ENCODE measurements at regions not wholly inside any gene's neighbourhood (a gene's known extent, or its start where the extent isn't known, plus 50 kb on each side); places are given as distances from the start of the nearest gene placed in this dataset.

- TF ChIP-seq HOXA5 (CRISPR knock-in tag; IDR thresholded peaks at IDR 0.05) (no peak), GTF2F1 (IDR thresholded peaks at IDR 0.05; ENCODE audit: low read length) (no peak), TBL1XR1 (IDR thresholded peaks at IDR 0.05; ENCODE audit: borderline replicate concordance, low read length, partially characterized antibody) (no peak), FOXM1 (CRISPR knock-in tag; IDR thresholded peaks at IDR 0.05) (no peak), ZBTB7A (CRISPR knock-in tag; IDR thresholded peaks at IDR 0.05) (no peak), CENPT (CRISPR knock-in tag; IDR thresholded peaks at IDR 0.05; ENCODE audit: low read depth) (no peak), NR2F2 (IDR thresholded peaks at IDR 0.05; ENCODE audit: borderline replicate concordance, low read depth) (peak; percentile 53; the same call in 1 of the 2 replicates), CCDC6 (CRISPR knock-in tag; IDR thresholded peaks at IDR 0.05) (no peak), ZNF205 (CRISPR knock-in tag; IDR thresholded peaks at IDR 0.05) (0 out of 2 replicates have a peak, but pooled peaks have one; percentile 20), TBX3 (IDR thresholded peaks at IDR 0.05; ENCODE audit: borderline replicate concordance) (peak; percentile 90), HMG20A (CRISPR knock-in tag; IDR thresholded peaks at IDR 0.05; ENCODE audit: borderline replicate concordance) (peak; percentile 60; the same call in 1 of the 2 replicates)
Measured at GRCh38 chr17:14699574-14700185, 398.8 kb downstream of the HS3ST3B1 start (continued).

- in situ Hi-C loops (cut with HindIII; ENCODE audit: extremely low pct_ligation_motif_present, low pct_unique_long_range_greater_than_20kb) (no loop called here), intact Hi-C loops (cut with micrococcal nuclease; ENCODE audit: unreplicated experiment) (no loop called here)
- no peak overlapping the region for H3K4me3 ChIP-seq (replicated peaks in 1 of 3; ENCODE audit: insufficient read depth in 1 of 3, low read depth in 2 of 3, low read length in 3 of 3)
- no peak overlapping the region for H3K9ac ChIP-seq (ENCODE audit: insufficient read depth, low read depth, low read length)
- no peaks in the 10 kb centered on the region for H3K36me3 ChIP-seq (replicated peaks in 1 of 2; ENCODE audit: control insufficient read depth in 1 of 2, insufficient read depth in 2 of 2, low read length in 2 of 2)
- no peaks in the 10 kb centered on the region for H3K79me2 ChIP-seq (ENCODE audit: insufficient read depth, low read length)
- no peak overlapping the region for H3K27ac ChIP-seq (ENCODE audit: extremely low read length, insufficient read depth, low read length)
- TF ChIP-seq KLF6 (CRISPR knock-in tag; IDR thresholded peaks at IDR 0.05) = no peak
- no peak for TF ChIP-seq TFAP4 (IDR thresholded peaks at IDR 0.05; ENCODE audit: borderline replicate concordance, low read depth)
- TF ChIP-seq SALL2 (CRISPR knock-in tag; IDR thresholded peaks at IDR 0.05) = no peak
- TF ChIP-seq ARHGAP35 (CRISPR knock-in tag; IDR thresholded peaks at IDR 0.05; ENCODE audit: borderline replicate concordance) = no peak
- no peak for TF ChIP-seq ZNF205 (CRISPR knock-in tag; IDR thresholded peaks at IDR 0.05)
- no peak for TF ChIP-seq RAD21 (CRISPR knock-in tag; IDR thresholded peaks at IDR 0.05)
- TF ChIP-seq ZNF275 (CRISPR knock-in tag; IDR thresholded peaks at IDR 0.05; ENCODE audit: borderline replicate concordance) = no peak
- TF ChIP-seq TRAFD1 (CRISPR knock-in tag; IDR thresholded peaks at IDR 0.05; ENCODE audit: borderline replicate concordance) = no peak
- ChIA-PET CTCF (ENCODE audit: low intra/inter-chr PET ratio, low total read pairs) (no interaction called here), POLR2A (no interaction called here)
- H3K9me3 ChIP-seq (ENCODE audit: low read length) = no peaks in the 10 kb centered on the region
- no TSS peak for BruUV-seq (replicated peaks)
- whole genome bisulfite sequencing (ENCODE audit: low lambda C conversion rate) = 19% methylated on average over 1 of the region's 1 CpG
- ATAC-seq (no peak), DNase-seq (ENCODE audit: low spot score) (no peak), FAIRE-seq (no peak)
- H3K4me2 ChIP-seq (ENCODE audit: low read depth, low read length) = no peak overlapping the region
- H4K20me1 ChIP-seq (ENCODE audit: insufficient read depth, low read length) = no peaks in the 10 kb centered on the region
- no peak overlapping the region for H2AFZ ChIP-seq (ENCODE audit: low read length)
- no peaks in the 10 kb centered on the region for H3K27me3 ChIP-seq (ENCODE audit: control insufficient read depth in 1 of 2, insufficient read depth in 2 of 2, low read length in 2 of 2)
- H3K4me1 ChIP-seq (ENCODE audit: insufficient read depth, low read length) = peaks cover 4% of the 10 kb centered on the region
Measured at GRCh38 chr17:14693382-14693781, 392.5 kb downstream of the HS3ST3B1 start.

All from HepG2 (cell line).